Stimulated activated effector memory CD8-positive, alpha-beta T cell treated with anti-CD3 and anti-CD28 coated beads, Interleukin-12 subunit alpha, Interleukin-12 subunit beta, amount 100 ng/mL, for 72 hours (primary cell): ENCODE measurements at regions not wholly inside any gene's neighbourhood (a gene's known extent, or its start where the extent isn't known, plus 50 kb on each side); places are given as distances from the start of the nearest gene placed in this dataset.

Experiments
- ATAC-seq: fragments of 150-1000 bp; cut with Tn5 transposase; 2 replicates; pipeline ENCODE4 v1.10.0; 2021
- DNase-seq, 2 donors: peaks; one replicate each; pipeline ENCODE4 v3.0.0; 2021 to 2022; ENCODE audit warnings: low spot score in 2 of 2
- H3K27ac Mint-ChIP-seq: one replicate; pipeline ENCODE4 v1.8.0; 2022; ENCODE audit warnings: mild to moderate bottlenecking, mixed read lengths
- H3K36me3 Mint-ChIP-seq: one replicate; pipeline ENCODE4 v1.8.0; 2022; ENCODE audit warnings: mild to moderate bottlenecking, mixed read lengths
- H3K4me1 Mint-ChIP-seq: one replicate; pipeline ENCODE4 v1.8.0; 2022; ENCODE audit warnings: mixed read lengths
- H3K4me3 Mint-ChIP-seq: one replicate; pipeline ENCODE4 v1.8.0; 2022; ENCODE audit warnings: mild to moderate bottlenecking, mixed read lengths
- H3K9me3 Mint-ChIP-seq: one replicate; pipeline ENCODE4 v1.8.0; 2022; ENCODE audit warnings: mixed read lengths

DNA sequence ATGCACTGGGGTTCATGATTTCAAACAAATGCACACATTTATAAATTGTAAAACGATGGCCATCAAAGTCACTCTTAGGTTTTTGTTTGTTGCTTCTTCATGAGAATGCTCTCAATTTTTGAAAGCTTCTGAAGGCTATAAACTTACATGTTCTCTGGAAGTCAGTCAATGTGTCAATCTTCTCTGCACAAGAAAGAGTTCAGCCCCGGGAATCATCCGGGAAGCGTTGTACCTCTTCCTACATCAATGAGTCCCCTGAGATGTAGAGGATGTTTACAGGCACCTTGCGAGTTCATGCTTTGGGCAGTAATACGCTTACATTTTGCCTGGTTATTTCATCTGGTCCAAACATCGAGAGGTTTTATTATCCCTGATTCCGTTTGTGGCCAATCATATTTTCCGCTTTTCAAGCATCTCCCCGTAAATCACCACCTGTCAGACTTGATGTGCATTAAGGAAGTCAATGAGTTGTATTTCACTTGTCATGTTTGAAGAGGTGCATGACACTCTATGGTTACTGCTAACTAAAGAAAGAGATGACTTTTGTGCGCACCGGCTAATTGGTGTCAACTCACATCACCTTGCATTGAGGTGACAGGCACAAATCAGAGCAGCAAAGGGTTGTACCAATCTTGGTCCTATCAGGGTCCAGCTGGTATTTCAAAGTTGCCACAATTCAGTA, 750.7 kb downstream of the SORCS3 start:
- Mint-ChIP-seq H3K4me3 (no peak overlapping the region), H3K36me3 (no peaks in the 10 kb centered on the region), H3K9me3 (peaks cover 13% of the 10 kb centered on the region), H3K4me1 (no peaks in the 10 kb centered on the region), H3K27ac (no peak overlapping the region)
- no peak for DNase-seq
- ATAC-seq, result no peak

DNA sequence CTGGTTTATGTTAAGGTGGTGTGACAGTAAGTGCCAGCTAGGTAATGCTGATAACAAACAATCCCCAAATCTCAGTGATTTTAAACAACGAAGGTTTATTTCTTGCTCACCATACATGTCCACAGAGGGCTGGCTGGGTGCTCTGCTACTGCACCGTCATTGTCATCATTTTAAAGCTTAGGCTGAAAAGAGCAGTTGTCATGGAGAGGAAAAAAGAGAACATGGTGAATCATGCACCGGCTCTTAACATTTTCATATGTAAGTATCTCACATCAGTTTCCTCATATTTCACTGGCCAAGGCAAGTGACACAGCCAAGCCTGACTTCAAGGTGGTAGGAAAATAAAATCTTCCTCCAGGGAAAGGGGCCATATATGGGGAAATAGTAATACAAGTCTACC, 746.9 kb downstream of the SORCS3 start:
- H3K9me3 Mint-ChIP-seq, result peaks cover 14% of the 10 kb centered on the region
- H3K27ac Mint-ChIP-seq, result no peak overlapping the region
- H3K4me1 Mint-ChIP-seq, result no peaks in the 10 kb centered on the region
- DNase-seq (no peak), ATAC-seq (no peak)
- no peaks in the 10 kb centered on the region for H3K36me3 Mint-ChIP-seq
- H3K4me3 Mint-ChIP-seq, result no peak overlapping the region

DNA sequence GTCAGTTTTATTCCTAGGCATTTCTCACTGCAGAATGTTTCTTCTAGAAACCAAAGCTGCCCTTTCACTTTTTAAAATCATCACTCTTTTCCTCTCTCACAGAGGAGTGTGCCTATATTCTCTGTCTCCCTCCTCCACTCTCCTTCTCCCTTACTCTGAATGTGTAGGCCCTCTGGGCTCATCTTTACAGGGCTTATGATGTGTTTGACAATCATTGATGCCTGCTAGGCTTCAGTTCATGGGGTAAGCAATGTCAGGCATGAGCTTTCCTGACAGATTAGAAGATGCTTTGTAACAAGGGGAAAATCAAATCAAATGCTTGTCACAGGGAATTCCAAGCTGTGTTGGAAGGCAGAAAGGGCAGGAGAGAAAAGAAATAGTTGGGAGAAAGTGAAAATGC, 742.9 kb downstream of the SORCS3 start:
- H3K36me3 Mint-ChIP-seq, result no peaks in the 10 kb centered on the region
- peaks cover 11% of the 10 kb centered on the region for H3K9me3 Mint-ChIP-seq
- no peak overlapping the region for H3K4me3 Mint-ChIP-seq
- no peak for DNase-seq
- H3K4me1 Mint-ChIP-seq, result no peaks in the 10 kb centered on the region
- ATAC-seq, result no peak
- H3K27ac Mint-ChIP-seq, result no peak overlapping the region

GRCh38 chr10:105370692-105371091, 729.6 kb downstream of the SORCS3 start:
- Mint-ChIP-seq H3K4me3 (no peak overlapping the region), H3K4me1 (no peaks in the 10 kb centered on the region), H3K27ac (no peak overlapping the region), H3K36me3 (no peaks in the 10 kb centered on the region), H3K9me3 (peaks cover 14% of the 10 kb centered on the region)
- ATAC-seq (no peak), DNase-seq (no peak)

DNA sequence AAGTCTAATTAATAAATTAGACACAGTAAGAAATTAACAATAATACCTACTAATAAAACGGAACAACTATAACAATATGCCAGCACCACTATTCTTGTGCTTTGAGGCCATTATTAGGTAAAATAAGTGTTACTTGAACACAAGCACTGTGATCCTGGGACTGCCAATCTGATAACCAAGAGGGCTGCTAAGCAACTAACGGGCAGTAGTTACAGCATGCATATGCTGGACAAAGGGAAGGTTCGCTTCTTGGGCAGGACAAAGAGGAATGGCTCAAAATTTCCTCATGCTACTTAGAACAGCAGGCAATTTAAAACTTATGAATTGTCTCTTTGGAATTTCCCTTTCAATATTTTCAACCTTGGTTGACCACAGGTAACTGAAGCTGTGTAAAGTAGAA, 718.6 kb downstream of the SORCS3 start:
- no peak overlapping the region for H3K27ac Mint-ChIP-seq
- no peak overlapping the region for H3K4me3 Mint-ChIP-seq
- no peaks in the 10 kb centered on the region for H3K36me3 Mint-ChIP-seq
- ATAC-seq (no peak), DNase-seq (no peak)
- no peaks in the 10 kb centered on the region for H3K9me3 Mint-ChIP-seq
- H3K4me1 Mint-ChIP-seq, result no peaks in the 10 kb centered on the region

DNA sequence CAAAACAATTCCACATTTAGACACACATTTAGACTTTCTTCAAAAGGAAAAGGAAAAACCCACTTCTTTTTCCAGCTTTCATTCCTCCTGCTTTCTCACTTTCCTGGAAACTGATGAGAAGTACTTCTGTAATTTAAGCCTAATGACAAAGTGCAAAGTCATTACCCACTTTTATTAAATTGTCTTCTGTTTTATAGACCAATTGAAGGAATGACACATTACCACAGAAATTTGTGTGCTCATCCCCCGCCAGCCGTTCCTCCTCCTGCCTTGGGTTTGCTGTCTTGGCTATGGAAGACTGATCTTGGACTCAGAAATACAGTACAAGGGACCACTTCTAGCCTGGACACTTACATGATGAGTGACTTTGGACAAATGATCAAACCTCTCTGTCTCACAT, 717.8 kb downstream of the SORCS3 start:
- no peak for ATAC-seq
- H3K9me3 Mint-ChIP-seq, result no peaks in the 10 kb centered on the region

GRCh38 chr10:105356626-105357025, 715.5 kb downstream of the SORCS3 start:
- Mint-ChIP-seq H3K4me1 (no peaks in the 10 kb centered on the region), H3K27ac (no peak overlapping the region), H3K4me3 (no peak overlapping the region), H3K9me3 (peaks cover 6% of the 10 kb centered on the region), H3K36me3 (no peaks in the 10 kb centered on the region)
- DNase-seq (no peak), ATAC-seq (no peak)

More for the DNA sequence above, 717.8 kb downstream of the SORCS3 start:
- no peaks in the 10 kb centered on the region for H3K4me1 Mint-ChIP-seq
- H3K36me3 Mint-ChIP-seq, result no peaks in the 10 kb centered on the region
- H3K4me3 Mint-ChIP-seq, result no peak overlapping the region
- no peak for DNase-seq
- no peak overlapping the region for H3K27ac Mint-ChIP-seq

DNA sequence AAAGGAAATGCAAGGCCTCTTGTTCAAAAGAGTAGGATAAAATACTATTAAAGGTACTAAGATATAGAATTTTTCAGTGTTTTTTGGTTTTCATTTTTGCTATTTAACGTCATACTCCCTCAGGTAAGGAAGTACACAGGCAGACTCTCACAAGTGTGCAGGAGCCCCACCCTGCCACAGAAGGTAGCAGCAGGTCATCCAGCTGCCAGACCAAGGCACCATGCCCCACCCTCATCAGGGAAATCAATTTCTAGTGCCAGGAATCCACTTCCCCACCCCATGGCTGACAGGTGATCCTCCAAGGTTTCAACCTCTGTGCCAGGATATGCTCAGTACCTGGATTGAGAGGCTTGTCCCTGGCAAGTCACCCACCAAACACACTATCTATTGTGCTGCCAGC, 712.9 kb downstream of the SORCS3 start:
- no peak overlapping the region for H3K4me3 Mint-ChIP-seq
- no peak overlapping the region for H3K27ac Mint-ChIP-seq
- no peaks in the 10 kb centered on the region for H3K36me3 Mint-ChIP-seq
- no peak for ATAC-seq
- H3K9me3 Mint-ChIP-seq, result peaks cover 6% of the 10 kb centered on the region
- no peaks in the 10 kb centered on the region for H3K4me1 Mint-ChIP-seq
- DNase-seq, result no peak

GRCh38 chr10:105352827-105353226, 711.7 kb downstream of the SORCS3 start:
- H3K36me3 Mint-ChIP-seq, result no peaks in the 10 kb centered on the region
- H3K4me3 Mint-ChIP-seq, result no peak overlapping the region
- no peak overlapping the region for H3K27ac Mint-ChIP-seq
- no peak for ATAC-seq
- no peak for DNase-seq
- no peaks in the 10 kb centered on the region for H3K4me1 Mint-ChIP-seq
- H3K9me3 Mint-ChIP-seq, result peaks cover 6% of the 10 kb centered on the region

DNA sequence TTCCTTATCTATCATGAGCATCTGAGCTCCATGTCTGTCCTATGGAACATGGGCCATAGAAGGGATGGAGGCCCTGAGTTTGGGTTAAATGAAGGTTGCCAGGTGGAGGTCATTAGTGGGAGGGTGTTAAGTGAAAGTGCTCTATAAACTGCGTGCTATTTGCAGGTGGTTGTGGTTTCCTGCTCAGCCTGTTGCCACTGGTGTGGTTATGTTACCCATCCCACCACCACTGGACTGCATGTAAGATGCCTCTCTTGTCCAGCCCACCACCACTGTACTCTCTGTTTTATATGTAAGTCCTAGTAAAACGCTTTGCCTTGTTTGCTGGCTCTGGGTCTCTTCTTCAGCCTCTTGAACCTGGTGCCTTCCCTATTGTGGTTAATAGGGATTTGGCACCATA, 711.2 kb downstream of the SORCS3 start:
- Mint-ChIP-seq H3K36me3 (no peaks in the 10 kb centered on the region), H3K4me1 (no peaks in the 10 kb centered on the region), H3K27ac (no peak overlapping the region), H3K4me3 (no peak overlapping the region), H3K9me3 (peaks cover 9% of the 10 kb centered on the region)
- ATAC-seq (no peak), DNase-seq (no peak)

DNA sequence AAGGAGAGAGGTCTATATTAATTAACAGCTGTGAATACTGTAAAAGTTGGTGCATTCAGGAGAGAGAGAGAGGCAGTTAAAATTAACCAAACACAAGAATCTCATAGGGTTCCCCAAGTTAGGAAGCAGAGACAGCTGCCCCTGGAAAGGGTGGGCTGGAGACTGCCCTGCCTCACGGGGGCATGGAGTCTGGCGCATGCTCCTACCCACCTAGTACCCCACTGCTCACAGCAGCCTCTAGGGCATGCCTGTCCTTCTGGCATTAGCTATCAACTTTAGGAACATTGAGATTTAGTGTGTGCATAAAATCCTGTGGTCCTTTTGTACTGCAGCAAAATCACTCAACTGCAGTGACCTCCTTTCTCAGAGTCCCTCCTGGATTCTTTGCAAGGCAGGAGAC, 710.1 kb downstream of the SORCS3 start:
- Mint-ChIP-seq H3K4me1 (no peaks in the 10 kb centered on the region), H3K4me3 (no peak overlapping the region), H3K27ac (no peak overlapping the region), H3K36me3 (no peaks in the 10 kb centered on the region), H3K9me3 (peaks cover 9% of the 10 kb centered on the region)
- DNase-seq (no peak), ATAC-seq (no peak)

GRCh38 chr10:105347487-105347886, 706.4 kb downstream of the SORCS3 start:
- Mint-ChIP-seq H3K27ac (no peak overlapping the region), H3K4me3 (no peak overlapping the region), H3K9me3 (peaks cover 2% of the 10 kb centered on the region), H3K36me3 (no peaks in the 10 kb centered on the region), H3K4me1 (no peaks in the 10 kb centered on the region)
- ATAC-seq (no peak), DNase-seq (no peak)

DNA sequence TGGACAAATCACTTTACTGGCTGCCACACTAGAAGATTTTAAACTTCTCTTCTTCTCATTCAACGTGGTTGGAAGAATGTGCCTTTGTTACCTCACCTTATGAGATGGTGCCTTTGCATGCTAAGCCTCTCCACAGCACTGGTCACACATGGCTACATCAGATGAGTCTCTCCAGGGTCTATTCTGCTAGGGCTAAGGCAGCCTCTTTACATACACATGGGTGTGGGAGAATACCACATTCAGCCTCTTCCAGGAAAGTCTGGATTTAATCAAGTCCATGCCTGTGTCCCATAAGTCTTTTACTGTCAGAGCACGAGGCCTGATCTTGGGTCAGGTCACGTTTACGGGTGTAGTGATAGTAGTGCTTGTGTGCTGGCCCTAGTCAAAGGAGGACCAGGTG, 701.5 kb downstream of the SORCS3 start:
- no peaks in the 10 kb centered on the region for H3K4me1 Mint-ChIP-seq
- ATAC-seq, result no peak
- no peak for DNase-seq
- no peaks in the 10 kb centered on the region for H3K36me3 Mint-ChIP-seq
- H3K27ac Mint-ChIP-seq, result no peak overlapping the region
- H3K9me3 Mint-ChIP-seq, result peaks cover 8% of the 10 kb centered on the region
- H3K4me3 Mint-ChIP-seq, result no peak overlapping the region

DNA sequence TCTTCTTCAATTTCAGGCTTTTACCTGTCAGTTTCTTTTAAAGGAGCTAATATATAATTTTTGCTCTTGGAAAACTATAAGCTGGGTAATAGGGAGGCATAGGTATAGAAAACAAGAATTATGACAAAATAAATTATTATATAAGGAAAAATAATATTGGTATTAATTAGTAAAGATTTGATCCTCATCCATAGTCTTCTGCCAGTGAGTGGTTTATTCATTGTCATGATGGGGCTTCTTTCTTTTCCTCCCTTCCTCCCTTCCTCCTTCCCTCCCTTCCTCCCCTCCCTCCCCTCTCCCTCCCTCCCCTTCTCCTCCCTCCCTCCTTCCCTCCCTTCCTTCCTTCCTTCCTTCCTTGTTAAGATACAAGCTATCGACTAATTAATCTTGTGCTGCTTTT, 698.6 kb downstream of the SORCS3 start:
- Mint-ChIP-seq H3K9me3 (peaks cover 10% of the 10 kb centered on the region), H3K27ac (no peak overlapping the region), H3K4me1 (no peaks in the 10 kb centered on the region), H3K36me3 (no peaks in the 10 kb centered on the region), H3K4me3 (no peak overlapping the region)
- no peak for DNase-seq
- no peak for ATAC-seq

DNA sequence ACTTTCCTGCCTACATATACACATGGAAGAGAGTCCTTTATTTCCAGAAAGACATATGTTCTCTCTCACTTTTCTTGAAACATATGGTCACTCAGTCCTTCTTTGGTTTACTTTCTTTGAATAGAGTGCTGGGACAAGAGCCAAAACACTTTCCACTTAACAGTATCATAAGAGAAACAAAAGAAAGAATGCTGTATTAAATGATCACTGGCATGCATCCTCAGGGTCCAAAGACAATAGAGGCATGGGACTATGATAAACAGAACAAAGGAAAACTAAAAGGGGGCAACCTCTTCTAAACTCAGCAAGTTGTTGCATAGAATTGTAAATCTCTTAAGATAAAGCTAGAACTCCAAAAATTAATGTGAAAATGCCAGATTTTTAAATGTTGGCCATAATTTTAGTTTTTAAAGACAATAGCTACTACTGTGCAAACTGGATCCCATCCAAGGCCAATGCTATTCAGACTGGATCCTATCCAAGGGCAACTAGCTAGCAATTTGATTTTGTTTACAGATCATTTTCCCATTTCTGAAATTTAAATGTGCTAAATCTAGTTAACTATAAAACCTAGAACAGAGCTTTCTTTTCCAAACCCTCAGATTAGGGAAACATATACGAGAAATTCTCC, 687.5 kb downstream of the SORCS3 start:
- DNase-seq (no peak), ATAC-seq (no peak)
- no peaks in the 10 kb centered on the region for H3K36me3 Mint-ChIP-seq
- no peak overlapping the region for H3K4me3 Mint-ChIP-seq
- no peaks in the 10 kb centered on the region for H3K4me1 Mint-ChIP-seq
- peaks cover 10% of the 10 kb centered on the region for H3K9me3 Mint-ChIP-seq
- H3K27ac Mint-ChIP-seq, result no peak overlapping the region
